Right atrium auricular region (tissue), 2 donors: ENCODE measurements at regions not wholly inside any gene's neighbourhood (a gene's known extent, or its start where the extent isn't known, plus 50 kb on each side); places are given as distances from the start of the nearest gene placed in this dataset.

Source experiments
- DNase-seq: peaks from one replicate; pipeline ENCODE4 v3.0.0-alpha.2; 2019; ENCODE audit warnings: low spot score
- H3K27ac ChIP-seq, 2 donors: fragments of 200-600 bp; sonication (generic); 1 replicate in 1 of 2; 2 replicates in 1 of 2; pipeline ENCODE4 v1.5.1; 2016 to 2019
- H3K27me3 ChIP-seq, 2 donors: fragments of 200-600 bp; sonication (generic); one replicate each; pipeline versions ENCODE4 v1.5.1 to v1.6.0; 2017 to 2019
- H3K36me3 ChIP-seq: fragments of 200-600 bp; sonication (generic); one replicate; pipeline ENCODE4 v1.5.1; 2016
- H3K4me1 ChIP-seq, 2 donors: fragments of 200-600 bp; sonication (generic); one replicate each; pipeline versions ENCODE4 v1.5.1 to v1.6.0; 2017 to 2019
- H3K4me3 ChIP-seq, 2 donors: fragments of 200-600 bp; sonication (generic); 1 replicate in 1 of 2; 2 replicates in 1 of 2; pipeline ENCODE4 v1.5.1; 2017 to 2019; ENCODE audit warnings: mild to moderate bottlenecking in 1 of 2, moderate library complexity in 1 of 2
- H3K9me3 ChIP-seq, 2 donors: fragments of 200-600 bp; sonication (generic); one replicate each; pipeline ENCODE4 v1.5.1; 2019
- CTCF ChIP-seq, 2 donors: fragments of 200-600 bp; sonication (generic); IDR thresholded peaks; one replicate each; pipeline ENCODE4 v1.5.1; 2019; ENCODE audit warnings: antibody characterized with exemption in 2 of 2

GRCh38 chr4:71258323-71258722 lies 80.5 kb upstream of the SLC4A4 start:
- no peaks in the 10 kb centered on the region for H3K9me3 ChIP-seq
- no peak for DNase-seq
- peaks cover 0 to 54% of the 10 kb centered on the region in 2 donors for H3K4me1 ChIP-seq
- H3K4me3 ChIP-seq: no peak overlapping the region
- TF ChIP-seq CTCF (IDR thresholded peaks at IDR 0.05): no peak
- no peaks in the 10 kb centered on the region for H3K36me3 ChIP-seq
- H3K27ac ChIP-seq: peak overlapping the region; percentile 81 to 91
- no peaks in the 10 kb centered on the region for H3K27me3 ChIP-seq

GRCh38 chr4:71259280-71259679 lies 79.5 kb upstream of the SLC4A4 start:
- Histone ChIP-seq H3K27ac (peak overlapping the region; percentile 81 to 91), H3K27me3 (no peaks in the 10 kb centered on the region), H3K9me3 (no peaks in the 10 kb centered on the region), H3K36me3 (no peaks in the 10 kb centered on the region), H3K4me1 (peaks cover 0 to 45% of the 10 kb centered on the region in 2 donors), H3K4me3 (no peak overlapping the region)
- TF ChIP-seq CTCF (IDR thresholded peaks at IDR 0.05): no peak
- DNase-seq: no peak

GRCh38 chr4:71259911-71260331 lies 78.9 kb upstream of the SLC4A4 start:
- no peak for DNase-seq
- no peaks in the 10 kb centered on the region for H3K27me3 ChIP-seq
- H3K36me3 ChIP-seq: no peaks in the 10 kb centered on the region
- peaks cover 0 to 40% of the 10 kb centered on the region in 2 donors for H3K4me1 ChIP-seq
- TF ChIP-seq CTCF (IDR thresholded peaks at IDR 0.05): no peak
- H3K9me3 ChIP-seq: no peaks in the 10 kb centered on the region
- H3K4me3 ChIP-seq: no peak overlapping the region
- H3K27ac ChIP-seq: peak overlapping the region; percentile 81 to 91

GRCh38 chr4:71260544-71260943 lies 78.3 kb upstream of the SLC4A4 start:
- DNase-seq: no peak
- peaks cover 0 to 38% of the 10 kb centered on the region in 2 donors for H3K4me1 ChIP-seq
- no peaks in the 10 kb centered on the region for H3K27me3 ChIP-seq
- H3K4me3 ChIP-seq: no peak overlapping the region
- no peaks in the 10 kb centered on the region for H3K9me3 ChIP-seq
- peak overlapping the region; percentile 81 to 91 for H3K27ac ChIP-seq
- TF ChIP-seq CTCF (IDR thresholded peaks at IDR 0.05): no peak
- H3K36me3 ChIP-seq: no peaks in the 10 kb centered on the region

- TF ChIP-seq CTCF (IDR thresholded peaks at IDR 0.05): no peak
- no peak for DNase-seq
- peak overlapping the region in 1 of 2 donors; percentile 8 for H3K4me3 ChIP-seq
Observed at GRCh38 chr4:71261001-71261400, 77.8 kb upstream of the SLC4A4 start.

GRCh38 chr4:71261633-71262121 lies 77.1 kb upstream of the SLC4A4 start:
- TF ChIP-seq CTCF (IDR thresholded peaks at IDR 0.05): no peak
- Histone ChIP-seq H3K36me3 (no peaks in the 10 kb centered on the region), H3K4me3 (no peak overlapping the region), H3K4me1 (peaks cover 0 to 30% of the 10 kb centered on the region in 2 donors), H3K27ac (peak overlapping the region; percentile 81 to 91), H3K9me3 (no peaks in the 10 kb centered on the region), H3K27me3 (no peaks in the 10 kb centered on the region)
- no peak for DNase-seq

More at GRCh38 chr4:71261001-71261400, 77.8 kb upstream of the SLC4A4 start:
- peak overlapping the region; percentile 81 to 91 for H3K27ac ChIP-seq
- no peaks in the 10 kb centered on the region for H3K9me3 ChIP-seq
- H3K4me1 ChIP-seq: peaks cover 0 to 33% of the 10 kb centered on the region in 2 donors
- H3K36me3 ChIP-seq: no peaks in the 10 kb centered on the region
- H3K27me3 ChIP-seq: no peaks in the 10 kb centered on the region
